AG10803 (cell line): ENCODE measurements at regions not wholly inside any gene's neighbourhood (a gene's known extent, or its start where the extent isn't known, plus 50 kb on each side); places are given as distances from the start of the nearest gene placed in this dataset.

Experiments used
- DNase-seq: peaks from one replicate; pipeline ENCODE4 v3.0.0; 2010; ENCODE audit warnings: low read depth
- H3K4me3 ChIP-seq: 2 replicates; pipeline ENCODE4 v1.5.1; 2011; ENCODE audit warnings: mild to moderate bottlenecking, low read length, control low read depth
- CTCF ChIP-seq: conservative IDR thresholded peaks from 2 replicates; pipeline ENCODE4 v1.5.1; 2011; ENCODE audit warnings: mild to moderate bottlenecking, low read length, control low read depth, inconsistent platforms

- DNase-seq: no peak
- no peak overlapping the region for H3K4me3 ChIP-seq
- TF ChIP-seq CTCF: no peak
These were observed 198.4 kb downstream of the POU4F1 start for GRCh38 chr13:78404846-78405360.

DNA sequence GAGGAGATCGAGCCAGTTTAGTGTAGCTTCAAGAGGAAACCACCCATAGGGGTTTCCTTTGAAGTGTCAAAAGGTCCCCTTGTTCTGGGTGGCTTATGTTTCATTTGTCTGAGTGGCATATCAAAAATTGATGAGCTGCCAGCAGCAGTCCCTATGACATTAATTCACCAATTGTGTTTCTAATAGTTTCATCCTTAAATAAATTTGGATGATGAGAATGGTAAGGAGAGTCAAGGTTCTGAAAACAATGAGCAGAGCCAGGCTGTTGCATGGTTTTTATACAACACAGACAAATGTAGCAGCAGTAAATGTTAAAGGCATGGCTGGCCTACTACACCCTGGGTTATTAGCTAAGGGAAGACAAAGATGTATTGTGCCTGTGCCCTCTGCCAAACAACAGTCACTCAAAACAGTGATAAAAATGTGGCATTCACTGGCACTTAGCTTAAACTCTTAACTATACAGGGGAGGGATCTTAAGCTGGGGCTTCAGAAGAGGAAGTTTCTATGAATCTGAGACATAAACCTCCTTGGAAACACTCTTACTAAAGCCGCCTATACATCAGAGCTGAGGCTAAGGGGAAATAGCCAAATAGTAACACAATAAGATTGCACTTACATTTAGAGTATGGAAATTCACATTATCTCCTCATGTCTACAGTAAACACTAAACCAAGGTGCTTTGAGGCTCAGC, 200.5 kb downstream of the POU4F1 start:
- no peak for TF ChIP-seq CTCF
- DNase-seq: no peak

DNA sequence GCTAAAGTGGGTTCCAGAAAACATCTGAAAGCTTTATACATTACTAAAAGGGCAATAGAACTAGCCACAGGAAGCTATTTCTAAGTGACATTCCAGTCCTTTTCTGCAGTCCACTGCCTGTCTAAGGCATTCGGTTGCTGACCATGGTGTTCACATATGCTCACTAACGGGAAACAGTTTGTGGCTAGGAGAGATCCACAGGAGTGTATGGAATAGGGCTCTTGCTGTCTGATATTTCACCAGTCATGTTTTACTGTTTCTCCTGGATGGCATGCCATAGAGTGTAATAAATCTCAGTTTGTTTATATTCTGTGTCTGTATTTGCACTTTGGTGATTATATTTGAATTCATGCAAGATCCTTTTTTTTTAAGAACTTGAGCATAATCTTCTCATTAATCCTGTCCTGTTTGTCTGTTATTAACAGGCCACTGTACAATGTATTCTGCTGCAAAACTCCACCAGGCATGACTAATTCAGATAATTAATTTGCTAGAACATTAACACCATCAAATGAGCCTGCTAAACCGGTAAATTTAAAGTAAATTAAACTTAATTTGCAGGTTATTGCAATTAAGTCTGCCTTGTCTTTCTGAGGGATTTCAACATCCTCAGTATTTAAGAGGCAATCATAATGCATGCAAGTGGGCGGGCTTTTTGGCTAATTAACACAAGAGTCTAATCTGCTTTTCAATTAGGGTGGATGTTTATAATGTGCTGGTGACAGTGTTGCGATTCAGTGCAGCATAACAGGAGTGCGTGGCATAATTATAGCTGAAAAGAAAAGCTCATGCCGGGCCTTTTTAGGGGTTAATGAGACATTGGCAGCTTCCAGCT, 201.3 kb downstream of the POU4F1 start:
- H3K4me3 ChIP-seq: no peak overlapping the region
- TF ChIP-seq CTCF: no peak
- no peak for DNase-seq

More for the DNA sequence above, 200.5 kb downstream of the POU4F1 start:
- no peak overlapping the region for H3K4me3 ChIP-seq

- no peak for DNase-seq
- TF ChIP-seq CTCF: no peak
- no peak overlapping the region for H3K4me3 ChIP-seq
These were observed 204.5 kb downstream of the POU4F1 start for GRCh38 chr13:78398743-78399410.

- no peak for DNase-seq
- H3K4me3 ChIP-seq: no peak overlapping the region
- no peak for TF ChIP-seq CTCF
These were observed 209.8 kb downstream of the POU4F1 start for GRCh38 chr13:78393286-78394142.

GRCh38 chr13:78383899-78384298, 219.5 kb downstream of the POU4F1 start:
- TF ChIP-seq CTCF: no peak

More at GRCh38 chr13:78383899-78384298, 219.5 kb downstream of the POU4F1 start:
- DNase-seq: no peak
- no peak overlapping the region for H3K4me3 ChIP-seq
